HEK293T (cell line): ENCODE measurements at regions not wholly inside any gene's neighbourhood (a gene's known extent, or its start where the extent isn't known, plus 50 kb on each side); places are given as distances from the start of the nearest gene placed in this dataset.
"Not testable (repeated sequence)": the region's sequence is repeated elsewhere in the genome, so short reads cannot be mapped to it uniquely, and the experiment has no call there.

Source experiments
- CTCF ChIA-PET: fragments of 350-600 bp; formaldehyde crosslinking; extraction: SDS; loops from one replicate; lab custom pipeline; 2021; ENCODE audit warnings: antibody characterized with exemption, inconsistent platforms; lab: Yijun Ruan, JAX
- POLR2A ChIA-PET: fragments of 350-600 bp; formaldehyde crosslinking; extraction: SDS; loops from one replicate; lab custom pipeline; 2020; ENCODE audit warnings: antibody characterized with exemption, inconsistent platforms; lab: Yijun Ruan, JAX
- DNase-seq: peaks from one replicate; pipeline ENCODE4 v3.0.0; 2012; ENCODE audit warnings: mixed read lengths; ENCODE audit errors: extremely low spot score
- ARNT ChIP-seq: fragments of 450-650 bp; IDR thresholded peaks from 2 replicates; pipeline ENCODE4 v1.6.1; 2017; ENCODE audit warnings: mild to moderate bottlenecking
- BHLHE40 ChIP-seq: fragments of 450-650 bp; IDR thresholded peaks from 2 replicates; pipeline ENCODE4 v1.6.1; 2016; ENCODE audit warnings: mild to moderate bottlenecking, moderate library complexity, borderline replicate concordance
- CTBP1 ChIP-seq: fragments of 450-650 bp; IDR thresholded peaks from 2 replicates; pipeline ENCODE4 v1.6.1; 2016; ENCODE audit warnings: borderline replicate concordance
- ELF4 ChIP-seq: fragments of 450-650 bp; IDR thresholded peaks from 2 replicates; pipeline ENCODE4 v1.6.1; 2017; ENCODE audit warnings: antibody characterized with exemption
- FOXA1 ChIP-seq: fragments of 450-650 bp; IDR thresholded peaks from 2 replicates; pipeline ENCODE4 v1.6.1; 2016; ENCODE audit warnings: mild to moderate bottlenecking
- FOXK2 ChIP-seq: fragments of 450-650 bp; IDR thresholded peaks from 2 replicates; pipeline ENCODE4 v1.6.1; 2016; ENCODE audit warnings: mild to moderate bottlenecking
- FOXM1 ChIP-seq: fragments of 450-650 bp; IDR thresholded peaks from 2 replicates; pipeline ENCODE4 v1.6.1; 2017; ENCODE audit warnings: mild to moderate bottlenecking, borderline replicate concordance
- HDGF ChIP-seq: fragments of 450-650 bp; IDR thresholded peaks from 2 replicates; pipeline ENCODE4 v1.6.1; 2017; ENCODE audit warnings: antibody characterized with exemption, borderline replicate concordance
- L3MBTL2 ChIP-seq: fragments of 450-650 bp; conservative IDR thresholded peaks from 2 replicates; pipeline ENCODE4 v1.6.1; 2016; ENCODE audit warnings: mild to moderate bottlenecking
- LEF1 ChIP-seq: fragments of 450-650 bp; IDR thresholded peaks from 2 replicates; pipeline ENCODE4 v1.6.1; 2017; ENCODE audit warnings: mild to moderate bottlenecking, borderline replicate concordance
- NFRKB ChIP-seq: fragments of 450-650 bp; IDR thresholded peaks from 2 replicates; pipeline ENCODE4 v1.6.1; 2016; ENCODE audit warnings: mild to moderate bottlenecking, moderate library complexity
- SP1 ChIP-seq: fragments of 450-650 bp; IDR thresholded peaks from 2 replicates; pipeline ENCODE4 v1.6.1; 2017
- SUZ12 ChIP-seq: fragments of 450-650 bp; IDR thresholded peaks from 2 replicates; pipeline ENCODE4 v1.6.1; 2016; ENCODE audit warnings: mild to moderate bottlenecking
- TARDBP ChIP-seq: fragments of 450-650 bp; IDR thresholded peaks from 2 replicates; pipeline ENCODE4 v1.6.1; 2016
- ZNF384 ChIP-seq: fragments of 450-650 bp; IDR thresholded peaks from 2 replicates; pipeline ENCODE4 v1.6.1; 2016
- TF ChIP-seq, protein P1 (sequence below): fragments of 450-650 bp; IDR thresholded peaks from 2 replicates; pipeline ENCODE4 v1.6.1; 2016

DNA sequence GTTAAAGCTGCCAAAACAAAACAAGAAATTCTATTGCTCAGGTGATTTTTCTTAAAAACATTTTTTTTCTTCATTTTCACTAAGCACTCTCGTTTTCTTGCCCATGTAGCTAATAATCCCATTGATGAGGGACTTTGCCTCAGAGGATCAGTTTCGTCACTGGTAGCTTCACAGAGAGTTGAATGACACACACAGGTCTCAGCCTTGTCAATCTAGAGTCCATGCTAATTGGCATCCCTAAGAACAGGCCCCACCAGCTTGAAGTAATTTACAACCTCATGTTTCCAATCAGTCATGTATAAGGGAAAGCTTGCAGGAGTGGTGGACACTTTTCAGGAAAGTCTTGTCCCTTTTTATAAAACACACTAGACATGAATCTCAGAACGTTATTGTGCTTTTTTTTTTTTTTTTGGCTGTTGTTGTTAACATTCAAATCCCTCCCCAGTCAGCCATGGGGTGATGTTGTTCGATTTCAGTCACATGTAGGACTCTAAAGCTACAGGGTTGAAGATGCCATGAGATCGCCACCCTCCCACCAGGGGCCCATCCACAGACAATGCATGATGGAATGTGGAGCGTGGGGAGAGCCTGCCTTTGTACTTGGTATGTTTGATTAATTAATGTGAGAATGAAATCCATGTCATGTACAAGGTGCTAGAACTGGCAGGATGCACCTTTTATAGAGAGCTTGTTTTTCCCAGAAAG is 232.4 kb upstream of the FZD8 start:
- no peak for DNase-seq
- TF ChIP-seq BHLHE40 (no peak), FOXM1 (no peak), CTBP1 (no peak), ZNF384 (no peak), LEF1 (no peak), ARNT (no peak)
- TF ChIP-seq, protein P1, sequence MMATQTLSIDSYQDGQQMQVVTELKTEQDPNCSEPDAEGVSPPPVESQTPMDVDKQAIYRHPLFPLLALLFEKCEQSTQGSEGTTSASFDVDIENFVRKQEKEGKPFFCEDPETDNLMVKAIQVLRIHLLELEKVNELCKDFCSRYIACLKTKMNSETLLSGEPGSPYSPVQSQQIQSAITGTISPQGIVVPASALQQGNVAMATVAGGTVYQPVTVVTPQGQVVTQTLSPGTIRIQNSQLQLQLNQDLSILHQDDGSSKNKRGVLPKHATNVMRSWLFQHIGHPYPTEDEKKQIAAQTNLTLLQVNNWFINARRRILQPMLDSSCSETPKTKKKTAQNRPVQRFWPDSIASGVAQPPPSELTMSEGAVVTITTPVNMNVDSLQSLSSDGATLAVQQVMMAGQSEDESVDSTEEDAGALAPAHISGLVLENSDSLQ: no peak
- ChIA-PET CTCF (no interaction called here), POLR2A (no interaction called here)

DNA sequence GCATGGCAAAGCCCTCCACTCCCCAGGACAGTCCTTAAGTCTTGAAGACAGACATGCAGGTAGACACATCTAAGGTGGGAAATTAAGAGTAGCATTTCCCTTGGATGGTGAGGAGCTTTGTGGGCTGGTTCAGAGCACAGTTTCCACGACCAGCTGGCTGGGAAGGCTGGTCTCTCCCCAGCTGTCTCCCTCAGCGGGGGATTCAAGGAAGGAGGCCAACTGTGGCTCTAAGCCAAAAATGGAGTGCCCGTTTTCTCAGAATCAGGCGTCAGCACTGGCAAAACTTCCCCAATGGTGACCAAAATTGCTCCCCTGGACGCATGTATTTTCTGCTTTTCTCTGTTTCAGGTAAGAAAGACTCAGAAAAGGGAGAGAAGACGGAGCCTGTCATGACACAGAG is 230.6 kb upstream of the FZD8 start:
- no peak for DNase-seq
- no peak for TF ChIP-seq ARNT
- TF ChIP-seq HDGF: no peak
- TF ChIP-seq TARDBP: no peak
- TF ChIP-seq L3MBTL2: no peak
- TF ChIP-seq SUZ12: no peak
- TF ChIP-seq, protein P1: no peak
- no peak for TF ChIP-seq ZNF384
- TF ChIP-seq LEF1: no peak
- TF ChIP-seq FOXA1: no peak
- no peak for TF ChIP-seq ELF4
- no peak for TF ChIP-seq CTBP1
- POLR2A ChIA-PET: no interaction called here
- CTCF ChIA-PET: no interaction called here

DNA sequence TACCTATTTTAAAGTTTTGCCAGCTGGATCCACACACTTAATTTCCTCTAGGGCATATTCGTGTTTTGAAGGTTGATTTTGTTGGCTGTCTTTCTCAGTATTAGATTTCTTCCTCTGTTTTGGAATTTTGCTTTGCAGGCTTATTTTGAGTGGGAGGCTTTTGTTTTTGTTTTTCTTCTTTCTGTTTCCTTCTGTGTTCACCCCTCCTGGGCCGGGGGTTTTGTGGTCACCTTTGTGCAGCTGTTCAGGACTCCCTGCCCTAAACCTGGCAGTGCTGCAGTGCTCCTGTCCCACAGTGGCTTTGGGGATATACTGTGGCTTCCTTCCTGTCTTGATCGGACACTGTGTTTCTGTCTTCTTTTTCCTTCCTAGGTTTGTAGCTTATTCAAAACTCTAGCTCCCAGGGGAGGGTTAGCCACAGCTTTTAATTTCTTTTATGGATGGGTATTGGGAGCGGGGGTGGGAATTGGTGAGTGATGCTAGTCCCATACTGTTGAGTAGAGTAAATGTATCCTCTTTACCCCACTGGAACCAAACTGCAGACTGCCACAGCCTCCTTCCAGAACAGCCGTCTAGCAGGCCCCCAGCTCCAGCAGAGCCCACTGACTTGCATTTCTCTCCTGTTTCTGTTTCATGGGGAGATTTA is 228.7 kb upstream of the FZD8 start:
- TF ChIP-seq CTBP1: no peak
- TF ChIP-seq, protein P1: no peak
- CTCF ChIA-PET: interaction anchor here (0.6 kb wide), 1 partner anchor 77 kb away, joined by 3 read pairs; no protein-coding TSS in a partner anchor
- POLR2A ChIA-PET: no interaction called here
- DNase-seq: no peak

DNA sequence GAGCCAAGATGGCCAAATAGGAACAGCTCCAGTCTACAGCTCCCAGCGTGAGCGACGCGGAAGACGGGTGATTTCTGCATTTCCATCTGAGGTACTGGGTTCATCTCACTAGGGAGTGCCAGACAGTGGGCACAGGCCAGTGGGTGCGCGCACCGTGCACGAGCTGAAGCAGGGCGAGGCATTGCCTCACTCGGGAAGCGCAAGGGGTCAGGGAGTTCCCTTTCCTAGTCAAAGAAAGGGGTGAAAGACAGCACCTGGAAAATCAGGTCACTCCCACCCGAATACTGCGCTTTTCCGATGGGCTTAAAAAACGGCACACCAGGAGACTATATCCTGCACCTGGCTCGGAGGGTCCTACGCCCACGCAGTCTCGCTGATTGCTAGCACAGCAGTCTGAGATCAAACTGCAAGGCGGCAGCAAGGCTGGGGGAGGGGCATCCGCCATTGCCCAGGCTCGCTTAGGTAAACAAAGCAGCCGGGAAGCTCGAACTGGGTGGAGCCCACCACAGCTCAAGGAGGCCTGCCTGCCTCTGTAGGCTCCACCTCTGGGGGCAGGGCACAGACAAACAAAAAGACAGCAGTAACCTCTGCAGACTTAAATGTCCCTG is 216.7 kb upstream of the FZD8 start:
- CTCF ChIA-PET, POLR2A ChIA-PET, DNase-seq: not testable (repeated sequence)

DNA sequence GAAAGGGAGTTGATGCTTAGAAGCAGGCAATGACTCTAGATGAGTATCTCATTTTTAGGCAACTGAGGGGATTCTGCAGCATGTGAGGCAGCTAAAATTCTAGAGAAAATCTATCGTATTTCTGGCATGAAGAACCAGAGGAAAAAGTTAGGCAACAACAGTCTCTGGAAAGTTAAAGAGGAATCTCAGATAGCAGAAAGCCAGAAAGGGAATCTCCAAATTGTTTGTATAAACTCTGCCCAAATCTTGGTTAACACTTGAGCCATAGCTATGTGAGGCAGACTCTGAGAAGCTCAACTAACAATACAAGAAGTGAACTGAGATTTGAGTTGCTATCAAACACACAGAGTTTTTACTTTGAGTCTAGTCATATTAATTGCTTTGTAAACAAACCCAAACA is 215.8 kb upstream of the FZD8 start:
- POLR2A ChIA-PET: no interaction called here
- no peak for DNase-seq
- TF ChIP-seq, protein P1: no peak
- TF ChIP-seq TARDBP (no peak), L3MBTL2 (no peak), ELF4 (no peak)
- CTCF ChIA-PET: no interaction called here

DNA sequence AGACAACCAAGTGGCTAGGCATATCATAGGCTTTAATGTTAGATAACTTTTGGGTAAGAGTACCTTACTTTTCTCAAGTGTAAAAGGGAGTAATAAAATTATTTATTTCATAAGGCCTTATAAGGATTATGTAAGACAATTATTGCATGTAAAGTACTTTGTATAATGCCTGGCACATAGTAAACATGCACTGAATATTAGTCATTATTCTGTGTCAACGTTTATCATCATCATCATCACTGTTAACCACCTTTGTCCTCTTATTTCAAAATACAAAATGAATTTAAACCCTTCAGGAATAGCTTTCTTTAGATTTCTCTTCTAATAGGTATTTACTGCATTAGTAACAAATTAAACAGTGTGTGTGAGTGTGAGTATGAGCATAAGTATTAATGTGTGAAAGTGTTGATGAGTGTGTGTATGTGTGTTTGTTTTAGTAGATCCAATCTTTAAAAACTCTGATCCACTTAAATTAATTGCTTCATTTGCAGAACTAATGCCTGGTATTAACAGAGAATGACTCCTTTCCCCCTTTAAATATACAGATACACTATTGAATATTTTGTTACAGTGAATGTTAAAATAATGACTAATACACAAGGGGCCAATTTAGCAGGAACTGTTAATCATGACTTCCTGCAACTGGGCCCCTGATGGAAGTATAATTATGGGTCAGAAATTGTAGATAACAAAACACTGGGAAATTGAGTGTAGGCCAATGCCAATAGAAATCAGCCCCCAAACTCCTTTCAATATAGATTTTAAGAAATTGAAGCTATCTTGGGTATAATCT is 213.3 kb upstream of the FZD8 start:
- TF ChIP-seq HDGF (no peak), TARDBP (no peak), L3MBTL2 (no peak), FOXA1 (no peak), FOXK2 (no peak), ARNT (no peak), ELF4 (no peak), FOXM1 (no peak), ZNF384 (no peak), BHLHE40 (no peak), SUZ12 (no peak), SP1 (no peak), LEF1 (no peak), CTBP1 (no peak), NFRKB (no peak)
- TF ChIP-seq, protein P1: no peak
- POLR2A ChIA-PET: no interaction called here
- DNase-seq: no peak
- CTCF ChIA-PET: no interaction called here
